GM10248 (cell line): ENCODE measurements at regions not wholly inside any gene's neighbourhood (a gene's known extent, or its start where the extent isn't known, plus 50 kb on each side); places are given as distances from the start of the nearest gene placed in this dataset.

ENCODE experiments used
- CTCF ChIA-PET: fragments of 300-600 bp; sonication (Branson Sonifier 250); formaldehyde crosslinking; extraction: SDS; loops from one replicate; lab custom pipeline; 2021; ENCODE audit warnings: antibody characterized with exemption; lab: Yijun Ruan, JAX
- POLR2A ChIA-PET: fragments of 350-650 bp; sonication (Branson Sonifier 250); formaldehyde crosslinking; extraction: SDS; loops from one replicate; lab custom pipeline; 2020; ENCODE audit warnings: antibody characterized with exemption; lab: Yijun Ruan, JAX
- DNase-seq: peaks from one replicate; pipeline ENCODE4 v3.0.0; 2012; ENCODE audit errors: extremely low spot score
- CTCF ChIP-seq: IDR thresholded peaks from 2 replicates; pipeline ENCODE4 v1.5.1; 2012; ENCODE audit warnings: mild to moderate bottlenecking, low read depth; ENCODE audit errors: extremely low read depth, missing control alignments, control extremely low read depth

- no peak for TF ChIP-seq CTCF
- no peak for DNase-seq
- CTCF ChIA-PET = interaction anchor here (1.2 kb wide), 1 partner anchor 26 kb away, joined by 3 read pairs; no protein-coding TSS in a partner anchor
- POLR2A ChIA-PET = no interaction called here
Measured at GRCh38 chr12:126228936-126229335, 1163.7 kb downstream of the AACS start.

- DNase-seq = no peak
- TF ChIP-seq CTCF = no peak
- CTCF ChIA-PET = interaction anchor here (1.5 kb wide), 1 partner anchor 16 kb away, joined by 3 read pairs; no protein-coding TSS in a partner anchor
- POLR2A ChIA-PET = no interaction called here
Measured at GRCh38 chr12:126232711-126233110, 1167.5 kb downstream of the AACS start.

DNA sequence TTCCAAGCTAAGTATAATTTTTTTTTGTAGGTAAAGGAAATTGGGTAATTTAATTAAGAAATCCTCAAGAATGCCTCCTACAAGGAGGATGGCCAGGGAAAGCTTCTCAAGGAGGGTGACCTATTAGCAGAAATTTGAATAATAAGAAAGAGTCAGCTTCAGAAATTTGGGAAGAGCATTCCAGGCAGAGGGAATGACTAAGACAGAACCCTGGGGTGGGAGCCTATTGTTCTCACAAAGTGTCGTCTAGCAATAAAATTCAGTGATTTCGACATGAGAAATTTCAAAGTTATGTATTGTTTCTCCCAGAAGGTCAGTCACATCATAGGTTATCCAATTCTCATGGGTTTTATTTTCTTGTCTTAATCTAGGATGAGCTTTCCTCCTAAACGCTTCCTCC lies 1168.4 kb downstream of the AACS start:
- DNase-seq = no peak
- CTCF ChIA-PET = no interaction called here
- TF ChIP-seq CTCF = no peak
- POLR2A ChIA-PET = no interaction called here

- ChIA-PET CTCF (no interaction called here), POLR2A (no interaction called here)
- TF ChIP-seq CTCF = no peak
- DNase-seq = no peak
Measured at GRCh38 chr12:126243814-126244440, 1178.7 kb downstream of the AACS start.

- no peak for DNase-seq
- POLR2A ChIA-PET = no interaction called here
- no peak for TF ChIP-seq CTCF
- CTCF ChIA-PET = interaction anchor here (1.1 kb wide), 1 partner anchor 16 kb away, joined by 3 read pairs; no protein-coding TSS in a partner anchor
Measured at GRCh38 chr12:126247936-126248335, 1182.7 kb downstream of the AACS start.

DNA sequence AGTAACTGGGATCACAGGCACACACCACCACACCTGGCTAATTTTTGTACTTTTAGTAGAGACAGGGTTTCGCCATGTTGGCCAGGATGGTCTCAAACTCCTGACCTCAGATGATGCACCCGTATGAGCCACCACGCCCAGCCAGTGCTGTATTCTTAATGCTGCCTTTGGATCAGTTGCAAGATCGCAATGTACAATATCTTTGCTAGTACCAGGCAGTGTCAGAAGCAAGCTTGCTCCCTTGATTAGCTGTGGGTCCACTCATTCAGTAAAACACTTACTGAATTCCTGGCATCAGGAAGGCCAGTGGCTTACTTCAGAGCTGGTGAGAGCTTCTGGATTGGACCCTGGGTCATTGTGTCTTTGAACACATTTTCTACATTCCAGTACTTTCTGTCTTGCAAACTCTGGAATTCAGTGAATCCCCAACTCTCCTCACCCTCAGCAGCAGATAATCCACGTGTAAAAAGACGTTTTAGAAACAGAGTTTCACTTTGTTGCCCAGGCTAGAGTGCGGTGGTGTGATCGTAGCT lies 1183.7 kb downstream of the AACS start:
- TF ChIP-seq CTCF = no peak
- ChIA-PET CTCF (interaction anchor here (1.1 kb wide), 1 partner anchor 17 kb away, joined by 3 read pairs; no protein-coding TSS in a partner anchor), POLR2A (no interaction called here)
- DNase-seq = no peak
